ENCODE measurements at regions not wholly inside any gene's neighbourhood (a gene's known extent, or its start where the extent isn't known, plus 50 kb on each side); places are given as distances from the start of the nearest gene placed in this dataset.

GRCh38 chr21:23009360-23009759 lies 2011.2 kb downstream of the NCAM2 start:
- no peak overlapping the region for H3K4me3 ChIP-seq
- H3K27me3 ChIP-seq (replicated peaks in 1 of 2; ENCODE audit: control insufficient read depth in 2 of 2, insufficient read depth in 2 of 2, low read length in 1 of 2), result no peaks in the 10 kb centered on the region
- no peaks in the 10 kb centered on the region for H3K79me2 ChIP-seq (ENCODE audit: control insufficient read depth, insufficient read depth, low read length)
- ChIA-PET SMC1A (ENCODE audit: uncharacterized antibody, unreplicated experiment) (no interaction called here), CTCF (no interaction called here), RAD21 (ENCODE audit: unreplicated experiment) (no interaction called here), POLR2A (no interaction called here)
- no peaks in the 10 kb centered on the region for H4K20me1 ChIP-seq (ENCODE audit: control insufficient read depth, insufficient read depth)
- ATAC-seq (no peak), DNase-seq (ENCODE audit: low read depth, low spot score) (no peak), FAIRE-seq (no peak)
- 0% methylated on average over 3 of the region's 3 CpGs for WGBS (ENCODE audit: insufficient coverage, insufficient replicate concordance, low lambda C conversion rate, missing lambda C conversion rate)
- H3K4me2 ChIP-seq (ENCODE audit: control insufficient read depth, insufficient read depth), result no peak overlapping the region
- no peaks in the 10 kb centered on the region for H3K4me1 ChIP-seq (ENCODE audit: control insufficient read depth, insufficient read depth, low read length)
- no peak overlapping the region for H3K27ac ChIP-seq (ENCODE audit: control insufficient read depth, insufficient read depth)
- intact Hi-C loops (cut with micrococcal nuclease; ENCODE audit: unreplicated experiment), result no loop called here
- H2AFZ ChIP-seq (ENCODE audit: control insufficient read depth, low read depth, low read length), result no peak overlapping the region
- H3K9ac ChIP-seq (ENCODE audit: control insufficient read depth, insufficient read depth, low read length), result no peak overlapping the region
- BruUV-seq (replicated peaks), result no TSS peak
- H3K36me3 ChIP-seq (ENCODE audit: control insufficient read depth in 2 of 2, insufficient read depth in 2 of 2, low read length in 1 of 2), result no peaks in the 10 kb centered on the region
- H3K9me3 ChIP-seq (replicated peaks; ENCODE audit: control insufficient read depth, insufficient read depth, low read length), result no peaks in the 10 kb centered on the region
- in situ Hi-C loops (cut with MboI), result no loop called here
- TF ChIP-seq ZNF384 (IDR thresholded peaks at IDR 0.05; ENCODE audit: borderline replicate concordance, low read depth, low read length) (no peak), CBFB (IDR thresholded peaks at IDR 0.05; ENCODE audit: low read depth) (no peak), ZBTB4 (CRISPR knock-in tag; IDR thresholded peaks at IDR 0.05) (no peak), LARP7 (IDR thresholded peaks at IDR 0.05) (no peak), STAT3 (IDR thresholded peaks at IDR 0.05; ENCODE audit: low read depth, low read length) (no peak), ZNF207 (IDR thresholded peaks at IDR 0.05; ENCODE audit: borderline replicate concordance) (no peak), SIX5 (IDR thresholded peaks at IDR 0.05; ENCODE audit: low read depth, low read length, severe bottlenecking) (no peak), FOXM1 (IDR thresholded peaks at IDR 0.05; ENCODE audit: low read depth, low read length) (no peak), GATAD2B (conservative IDR thresholded peaks at IDR 0.05; ENCODE audit: low read depth) (no peak), GABPA (IDR thresholded peaks at IDR 0.05; ENCODE audit: low read depth) (no peak), E2F4 (IDR thresholded peaks at IDR 0.05; ENCODE audit: low read depth, low read length) (no peak), E4F1 (IDR thresholded peaks at IDR 0.05; ENCODE audit: borderline replicate concordance, partially characterized antibody) (no peak), SUZ12 (IDR thresholded peaks at IDR 0.05; ENCODE audit: unreplicated experiment) (no peak), PML (IDR thresholded peaks at IDR 0.05; ENCODE audit: low read length) (no peak), SKIL (IDR thresholded peaks at IDR 0.05; ENCODE audit: low read depth, poor library complexity, severe bottlenecking) (no peak), HSF1 (IDR thresholded peaks at IDR 0.05; ENCODE audit: low read depth, low read length) (no peak)
